GM12878 (cell line): ENCODE measurements at regions not wholly inside any gene's neighbourhood (a gene's known extent, or its start where the extent isn't known, plus 50 kb on each side); places are given as distances from the start of the nearest gene placed in this dataset.
A peak's percentile ranks its signal among the peaks of the same experiment; 100 is the strongest.

ENCODE experiments used
- HDAC6 ChIP-seq: fragments of 200-600 bp; sonication (generic); IDR thresholded peaks from one replicate; pipeline ENCODE4 v1.8.0; 2017; ENCODE audit warnings: antibody characterized with exemption; ENCODE audit not compliant: unreplicated experiment
- POLR2A ChIP-seq: IDR thresholded peaks from 2 replicates; pipeline ENCODE4 v1.6.1; 2011; ENCODE audit warnings: low read depth, mild to moderate bottlenecking, low read length
- RAD21 ChIP-seq: IDR thresholded peaks from 2 replicates; pipeline ENCODE4 v1.6.1; 2011; ENCODE audit warnings: mild to moderate bottlenecking, low read depth, low read length, moderate library complexity; ENCODE audit not compliant: insufficient read depth
- SPI1 ChIP-seq: IDR thresholded peaks from 2 replicates; pipeline ENCODE4 v1.6.1; 2011; ENCODE audit warnings: low read depth, mild to moderate bottlenecking, low read length, moderate library complexity, borderline replicate concordance; ENCODE audit not compliant: insufficient read depth
- TCF12 ChIP-seq: IDR thresholded peaks from 2 replicates; pipeline ENCODE4 v1.6.1; 2011; ENCODE audit warnings: low read depth, mild to moderate bottlenecking, low read length
- TF ChIP-seq, protein P1 (sequence below), 3 experiments: IDR thresholded peaks in 2 of 3; conservative IDR thresholded peaks in 1 of 3; 2 replicates each; pipeline ENCODE4 v1.5.1; 2011; ENCODE audit warnings: low read depth in 3 of 3, low read length in 3 of 3, mild to moderate bottlenecking in 3 of 3, control low read depth in 2 of 3, moderate library complexity in 2 of 3, inconsistent platforms in 1 of 3, mixed read lengths in 1 of 3; ENCODE audit not compliant: control insufficient read depth in 2 of 3, insufficient read depth in 1 of 3; ENCODE audit errors: extremely low read depth in 1 of 3
- TF ChIP-seq, protein P2 (sequence below): IDR thresholded peaks from 2 replicates; pipeline ENCODE4 v1.6.1; 2012; ENCODE audit warnings: mild to moderate bottlenecking, low read depth, low read length

DNA sequence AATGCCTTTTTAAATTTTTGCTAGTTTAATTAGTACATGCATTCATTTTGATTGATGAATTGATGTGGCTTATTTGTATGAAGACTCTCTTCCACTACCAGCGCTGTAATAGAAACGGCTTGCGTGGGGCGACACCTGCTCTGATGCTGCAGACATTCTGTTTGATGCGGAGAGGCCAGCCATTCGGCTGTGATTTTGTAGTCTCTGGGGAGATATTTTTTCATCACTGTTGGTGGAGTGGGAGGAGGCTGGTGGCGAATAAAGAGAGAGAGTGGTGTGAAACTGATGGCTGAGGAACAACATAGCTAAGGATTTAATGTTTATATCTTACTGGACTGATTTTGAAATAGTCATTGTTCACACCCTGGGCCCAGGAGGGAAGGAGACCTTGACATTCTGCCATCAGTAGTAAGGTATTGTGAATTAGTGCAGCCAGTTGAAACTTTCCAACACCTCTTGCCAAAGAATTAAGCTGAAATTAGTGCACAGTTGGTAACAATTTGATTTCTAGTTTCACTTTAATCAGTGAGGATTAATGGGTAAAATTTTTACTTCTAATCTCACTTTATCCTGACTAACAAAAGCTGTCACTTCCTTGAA is 224.1 kb downstream of the MTX2 start:
- TF ChIP-seq RAD21 (no peak), TCF12 (0 out of 2 replicates have a peak, but pooled peaks have one; percentile 48), HDAC6 (no peak), POLR2A (no peak), SPI1 (no peak)
- TF ChIP-seq, protein P1, sequence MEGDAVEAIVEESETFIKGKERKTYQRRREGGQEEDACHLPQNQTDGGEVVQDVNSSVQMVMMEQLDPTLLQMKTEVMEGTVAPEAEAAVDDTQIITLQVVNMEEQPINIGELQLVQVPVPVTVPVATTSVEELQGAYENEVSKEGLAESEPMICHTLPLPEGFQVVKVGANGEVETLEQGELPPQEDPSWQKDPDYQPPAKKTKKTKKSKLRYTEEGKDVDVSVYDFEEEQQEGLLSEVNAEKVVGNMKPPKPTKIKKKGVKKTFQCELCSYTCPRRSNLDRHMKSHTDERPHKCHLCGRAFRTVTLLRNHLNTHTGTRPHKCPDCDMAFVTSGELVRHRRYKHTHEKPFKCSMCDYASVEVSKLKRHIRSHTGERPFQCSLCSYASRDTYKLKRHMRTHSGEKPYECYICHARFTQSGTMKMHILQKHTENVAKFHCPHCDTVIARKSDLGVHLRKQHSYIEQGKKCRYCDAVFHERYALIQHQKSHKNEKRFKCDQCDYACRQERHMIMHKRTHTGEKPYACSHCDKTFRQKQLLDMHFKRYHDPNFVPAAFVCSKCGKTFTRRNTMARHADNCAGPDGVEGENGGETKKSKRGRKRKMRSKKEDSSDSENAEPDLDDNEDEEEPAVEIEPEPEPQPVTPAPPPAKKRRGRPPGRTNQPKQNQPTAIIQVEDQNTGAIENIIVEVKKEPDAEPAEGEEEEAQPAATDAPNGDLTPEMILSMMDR (IDR thresholded peaks at IDR 0.05 in 2 of 3, conservative IDR thresholded peaks at IDR 0.05 in 1 of 3; ENCODE audit: control insufficient read depth in 2 of 3, extremely low read depth in 1 of 3, insufficient read depth in 1 of 3, low read depth in 3 of 3, low read length in 3 of 3): no peak
- TF ChIP-seq, protein P2, sequence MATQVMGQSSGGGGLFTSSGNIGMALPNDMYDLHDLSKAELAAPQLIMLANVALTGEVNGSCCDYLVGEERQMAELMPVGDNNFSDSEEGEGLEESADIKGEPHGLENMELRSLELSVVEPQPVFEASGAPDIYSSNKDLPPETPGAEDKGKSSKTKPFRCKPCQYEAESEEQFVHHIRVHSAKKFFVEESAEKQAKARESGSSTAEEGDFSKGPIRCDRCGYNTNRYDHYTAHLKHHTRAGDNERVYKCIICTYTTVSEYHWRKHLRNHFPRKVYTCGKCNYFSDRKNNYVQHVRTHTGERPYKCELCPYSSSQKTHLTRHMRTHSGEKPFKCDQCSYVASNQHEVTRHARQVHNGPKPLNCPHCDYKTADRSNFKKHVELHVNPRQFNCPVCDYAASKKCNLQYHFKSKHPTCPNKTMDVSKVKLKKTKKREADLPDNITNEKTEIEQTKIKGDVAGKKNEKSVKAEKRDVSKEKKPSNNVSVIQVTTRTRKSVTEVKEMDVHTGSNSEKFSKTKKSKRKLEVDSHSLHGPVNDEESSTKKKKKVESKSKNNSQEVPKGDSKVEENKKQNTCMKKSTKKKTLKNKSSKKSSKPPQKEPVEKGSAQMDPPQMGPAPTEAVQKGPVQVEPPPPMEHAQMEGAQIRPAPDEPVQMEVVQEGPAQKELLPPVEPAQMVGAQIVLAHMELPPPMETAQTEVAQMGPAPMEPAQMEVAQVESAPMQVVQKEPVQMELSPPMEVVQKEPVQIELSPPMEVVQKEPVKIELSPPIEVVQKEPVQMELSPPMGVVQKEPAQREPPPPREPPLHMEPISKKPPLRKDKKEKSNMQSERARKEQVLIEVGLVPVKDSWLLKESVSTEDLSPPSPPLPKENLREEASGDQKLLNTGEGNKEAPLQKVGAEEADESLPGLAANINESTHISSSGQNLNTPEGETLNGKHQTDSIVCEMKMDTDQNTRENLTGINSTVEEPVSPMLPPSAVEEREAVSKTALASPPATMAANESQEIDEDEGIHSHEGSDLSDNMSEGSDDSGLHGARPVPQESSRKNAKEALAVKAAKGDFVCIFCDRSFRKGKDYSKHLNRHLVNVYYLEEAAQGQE: no peak
